Smooth muscle cell (in vitro differentiated cells): ENCODE measurements at regions not wholly inside any gene's neighbourhood (a gene's known extent, or its start where the extent isn't known, plus 50 kb on each side); places are given as distances from the start of the nearest gene placed in this dataset.

Experiments used
- DNase-seq: peaks from one replicate; lab custom pipeline; 2025; ENCODE audit not compliant: unreplicated experiment; lab: John Stamatoyannopoulos, UW
- H2AFZ ChIP-seq: fragments of 200-600 bp; sonication (generic); 2 replicates; pipeline ENCODE4 v1.6.0; 2016; ENCODE audit warnings: antibody characterized with exemption, low read depth, mild to moderate bottlenecking
- H3F3A ChIP-seq: fragments of 200-600 bp; sonication (generic); 2 replicates; pipeline ENCODE4 v1.6.0; 2017; ENCODE audit warnings: antibody characterized with exemption, low read depth
- H3K27ac ChIP-seq: fragments of 200-600 bp; sonication (generic); 2 replicates; pipeline ENCODE4 v1.5.1; 2016; ENCODE audit warnings: low read depth, mild to moderate bottlenecking
- H3K27me3 ChIP-seq: fragments of 200-600 bp; sonication (generic); 2 replicates; pipeline ENCODE4 v1.6.1; 2016; ENCODE audit warnings: low read depth, mild to moderate bottlenecking
- H3K36me3 ChIP-seq: fragments of 200-600 bp; sonication (generic); 2 replicates; pipeline ENCODE4 v1.5.1; 2016; ENCODE audit warnings: low read depth
- H3K4me1 ChIP-seq: fragments of 200-600 bp; sonication (generic); 2 replicates; pipeline ENCODE4 v1.5.1; 2016; ENCODE audit warnings: low read depth
- H3K4me2 ChIP-seq: fragments of 200-600 bp; sonication (generic); 2 replicates; pipeline ENCODE4 v1.6.0; 2016; ENCODE audit warnings: mild to moderate bottlenecking
- H3K4me3 ChIP-seq: fragments of 200-600 bp; sonication (generic); 2 replicates; pipeline ENCODE4 v1.5.1; 2016; ENCODE audit warnings: mild to moderate bottlenecking
- H3K79me2 ChIP-seq: fragments of 200-600 bp; sonication (generic); 2 replicates; pipeline ENCODE4 v1.6.0; 2016; ENCODE audit warnings: low read depth, mild to moderate bottlenecking
- H3K9ac ChIP-seq: fragments of 200-600 bp; sonication (generic); 2 replicates; pipeline ENCODE4 v1.6.0; 2016; ENCODE audit warnings: low read depth
- H3K9me3 ChIP-seq: fragments of 200-600 bp; sonication (generic); replicated peaks from 2 replicates; pipeline ENCODE4 v1.5.1; 2016; ENCODE audit warnings: low read depth
- H4K20me1 ChIP-seq: fragments of 200-600 bp; sonication (generic); 2 replicates; pipeline ENCODE4 v1.6.0; 2016; ENCODE audit warnings: low read depth
- CTCF ChIP-seq: fragments of 200-600 bp; sonication (generic); IDR thresholded peaks from 2 replicates; pipeline ENCODE4 v1.5.1; 2017; ENCODE audit warnings: borderline replicate concordance, mild to moderate bottlenecking, antibody characterized with exemption; ENCODE audit not compliant: insufficient read depth, poor library complexity, severe bottlenecking
- WGBS: methylation state at CpG from one replicate; pipeline ENCODE4 v1.1.7; 2016; ENCODE audit warnings: low lambda C conversion rate; 5-methylcytosine and 5-hydroxymethylcytosine counted together

- Histone ChIP-seq H3K79me2 (no peaks in the 10 kb centered on the region), H2AFZ (no peak overlapping the region), H3K4me1 (peaks cover 6% of the 10 kb centered on the region), H3K27ac (no peak overlapping the region), H3K4me2 (no peak overlapping the region), H4K20me1 (no peaks in the 10 kb centered on the region), H3K36me3 (no peaks in the 10 kb centered on the region), H3K4me3 (no peak overlapping the region), H3K27me3 (no peaks in the 10 kb centered on the region), H3K9ac (no peak overlapping the region), H3F3A (no peaks in the 10 kb centered on the region), H3K9me3 (no peaks in the 10 kb centered on the region)
- TF ChIP-seq CTCF: no peak
- 74% methylated on average over 1 of the region's 1 CpG for WGBS
- DNase-seq: no peak
These were observed 90.6 kb upstream of the UBE2E2 start for GRCh38 chr3:23112491-23112890.

GRCh38 chr3:23113455-23114171 lies 89.5 kb upstream of the UBE2E2 start:
- Histone ChIP-seq H3K79me2 (no peaks in the 10 kb centered on the region), H3K4me2 (no peak overlapping the region), H3K36me3 (no peaks in the 10 kb centered on the region), H3K9me3 (no peaks in the 10 kb centered on the region), H4K20me1 (no peaks in the 10 kb centered on the region), H2AFZ (no peak overlapping the region), H3K4me1 (peaks cover 7% of the 10 kb centered on the region), H3K4me3 (no peak overlapping the region), H3K27me3 (no peaks in the 10 kb centered on the region), H3K9ac (no peak overlapping the region), H3F3A (no peaks in the 10 kb centered on the region), H3K27ac (no peak overlapping the region)
- no peak for DNase-seq
- WGBS: 84% methylated on average over 9 of the region's 9 CpGs
- TF ChIP-seq CTCF: no peak

- no peaks in the 10 kb centered on the region for H3F3A ChIP-seq
- WGBS: 90% methylated on average over 2 of the region's 2 CpGs
- H3K9me3 ChIP-seq: no peaks in the 10 kb centered on the region
- no peak overlapping the region for H2AFZ ChIP-seq
- no peak overlapping the region for H3K4me2 ChIP-seq
- H3K27me3 ChIP-seq: no peaks in the 10 kb centered on the region
- no peaks in the 10 kb centered on the region for H4K20me1 ChIP-seq
- H3K4me1 ChIP-seq: peaks cover 7% of the 10 kb centered on the region
- H3K79me2 ChIP-seq: no peaks in the 10 kb centered on the region
- no peak overlapping the region for H3K27ac ChIP-seq
- no peak for DNase-seq
- H3K4me3 ChIP-seq: no peak overlapping the region
- TF ChIP-seq CTCF: no peak
- H3K9ac ChIP-seq: no peak overlapping the region
- H3K36me3 ChIP-seq: no peaks in the 10 kb centered on the region
These were observed 88.7 kb upstream of the UBE2E2 start for GRCh38 chr3:23114432-23114831.
